GM19468 (cell line): ENCODE measurements at regions not wholly inside any gene's neighbourhood (a gene's known extent, or its start where the extent isn't known, plus 50 kb on each side); places are given as distances from the start of the nearest gene placed in this dataset.

Experiments
- ATAC-seq: cut with Tn5 transposase; IDR thresholded peaks from one replicate; pipeline ENCODE4 v1.9.1; 2021; ENCODE audit warnings: mild to moderate bottlenecking, moderate library complexity, moderate number of reproducible peaks; ENCODE audit not compliant: unreplicated experiment; ENCODE audit errors: extremely low read depth

DNA sequence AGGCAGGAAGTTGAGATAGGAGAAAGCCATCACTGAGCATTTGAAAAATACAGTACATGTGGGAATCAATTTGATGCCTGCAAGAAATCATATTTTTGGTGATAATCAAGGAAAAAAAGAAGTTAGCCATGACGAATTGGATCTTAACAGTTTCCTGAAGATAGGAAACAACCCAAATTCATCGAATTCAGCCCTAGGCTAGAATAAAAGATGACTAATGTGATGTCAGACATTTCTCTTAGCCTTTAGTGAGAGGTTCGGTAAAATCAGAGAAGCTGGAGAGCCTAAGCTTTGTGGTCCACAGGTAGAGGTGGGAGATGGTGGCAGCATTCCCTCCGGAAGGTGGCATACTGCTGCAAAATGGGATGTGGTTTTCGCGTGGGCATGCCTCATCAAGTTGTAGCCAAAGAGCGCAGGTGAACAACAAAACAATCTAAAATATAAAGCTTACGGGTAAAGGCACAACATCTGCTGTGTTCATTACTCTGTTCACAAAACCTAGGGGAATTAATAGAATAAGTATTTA lies 144.1 kb upstream of the ALCAM start:
- no peak for ATAC-seq

DNA sequence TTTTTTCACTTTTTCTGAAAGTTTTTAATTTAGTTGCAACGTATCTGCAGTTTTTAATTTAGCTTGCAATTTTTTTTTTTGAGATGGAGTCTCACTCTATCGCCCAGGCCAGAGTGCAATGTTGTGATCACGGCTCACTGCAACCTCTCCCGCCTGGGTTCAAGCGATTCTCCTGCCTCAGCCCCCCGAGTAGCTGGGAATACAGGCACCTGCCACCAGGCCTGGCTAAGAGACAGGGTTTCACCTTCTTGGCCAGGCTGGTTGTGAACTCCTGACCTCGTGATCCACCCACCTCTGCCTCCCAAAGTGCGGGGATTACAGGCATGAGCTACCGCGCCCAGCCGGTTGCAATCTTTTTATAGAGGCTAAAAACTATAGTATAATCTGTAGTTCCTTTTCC lies 142.9 kb upstream of the ALCAM start:
- no peak for ATAC-seq

DNA sequence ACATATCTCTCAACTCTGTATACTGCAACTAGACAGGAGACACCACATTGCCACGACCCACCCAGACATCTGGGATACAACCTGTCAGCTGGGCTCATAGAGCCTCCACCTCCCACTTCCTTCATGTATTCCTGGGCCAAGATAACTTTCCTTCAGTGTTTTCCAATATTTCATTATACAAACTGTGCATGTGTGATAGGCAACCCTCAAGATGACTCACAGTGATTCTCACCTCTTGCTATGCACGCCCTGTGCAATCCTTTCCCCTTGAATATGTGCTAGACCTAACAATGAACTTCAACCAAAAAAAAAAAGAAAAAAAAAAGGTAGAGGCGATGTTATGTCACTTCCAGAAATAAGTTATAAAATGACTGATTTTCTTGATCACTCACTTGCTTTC lies 138.0 kb upstream of the ALCAM start:
- no peak for ATAC-seq

DNA sequence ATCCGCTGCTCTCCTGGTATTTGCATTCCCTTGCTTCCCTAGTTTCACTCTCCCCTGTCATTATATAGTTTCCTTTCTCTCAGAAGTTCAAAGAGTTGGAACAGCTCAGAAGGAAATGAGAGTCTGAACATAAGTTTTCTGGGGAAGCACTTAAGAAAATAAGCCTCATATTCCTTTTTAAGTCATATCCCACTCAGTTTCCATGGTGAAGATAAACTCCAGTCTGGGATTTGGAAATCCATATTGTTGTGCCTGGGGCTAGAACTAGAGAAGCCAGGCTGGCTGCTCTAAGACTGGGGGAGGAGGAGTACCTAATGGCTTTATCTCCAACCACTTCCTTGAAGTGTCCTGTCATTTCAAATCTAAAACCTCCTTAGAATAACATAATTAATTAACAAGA lies 134.2 kb upstream of the ALCAM start:
- no peak for ATAC-seq

DNA sequence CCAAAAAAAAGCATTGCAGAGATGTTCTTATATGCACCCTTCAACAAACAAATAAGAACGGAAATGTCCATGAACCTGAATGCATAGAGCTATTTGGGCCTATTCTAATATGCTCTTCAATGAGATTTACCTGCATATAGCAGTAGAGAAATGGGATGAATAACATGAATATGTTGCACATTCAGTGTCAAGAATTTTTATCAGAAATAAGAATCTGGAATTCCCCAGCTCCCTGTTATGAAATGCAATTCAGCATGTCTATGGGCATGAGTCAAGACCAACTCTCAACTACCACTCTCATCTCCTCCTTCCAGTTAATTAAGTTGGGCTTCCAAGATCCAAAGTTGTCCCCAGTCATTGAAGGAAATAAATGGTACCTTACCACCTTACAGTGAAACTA lies 133.7 kb upstream of the ALCAM start:
- ATAC-seq = no peak

DNA sequence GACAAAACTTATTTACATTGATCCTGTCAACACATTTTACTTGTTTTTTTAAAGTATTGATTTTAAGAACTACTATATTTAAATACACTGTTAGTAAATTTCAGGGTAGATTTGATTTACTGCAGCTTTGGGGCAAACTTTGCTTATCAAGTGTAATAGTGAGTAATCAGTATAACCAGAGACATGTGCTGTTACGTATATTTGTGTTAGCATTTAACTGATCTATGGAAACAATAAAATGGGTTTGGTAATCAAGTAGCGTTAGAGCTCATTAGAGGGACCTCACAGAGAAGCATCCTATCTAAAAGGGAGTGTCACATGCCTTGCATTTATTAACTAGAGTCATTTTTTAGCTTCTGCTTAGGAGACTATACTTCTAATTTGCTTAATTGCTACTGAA lies 131.5 kb upstream of the ALCAM start:
- ATAC-seq = no peak

DNA sequence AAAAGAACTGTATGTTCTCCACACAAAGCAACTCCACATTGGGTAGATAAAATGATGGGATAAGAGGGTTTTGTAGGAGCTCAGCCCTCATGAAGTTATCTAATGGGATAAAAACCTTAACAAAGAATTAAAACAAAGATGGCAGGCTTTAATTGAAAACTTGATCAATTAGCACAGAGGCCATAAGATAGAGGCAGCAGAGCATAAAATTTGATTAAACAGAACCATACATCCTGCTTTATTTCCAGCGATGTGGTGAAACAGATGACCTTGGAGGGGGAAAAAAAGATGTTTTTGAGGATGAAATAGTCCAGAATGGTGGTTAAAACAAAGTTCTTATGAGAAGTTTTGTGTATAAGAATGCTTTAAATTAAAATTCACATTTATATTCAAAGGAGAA lies 130.9 kb upstream of the ALCAM start:
- no peak for ATAC-seq

DNA sequence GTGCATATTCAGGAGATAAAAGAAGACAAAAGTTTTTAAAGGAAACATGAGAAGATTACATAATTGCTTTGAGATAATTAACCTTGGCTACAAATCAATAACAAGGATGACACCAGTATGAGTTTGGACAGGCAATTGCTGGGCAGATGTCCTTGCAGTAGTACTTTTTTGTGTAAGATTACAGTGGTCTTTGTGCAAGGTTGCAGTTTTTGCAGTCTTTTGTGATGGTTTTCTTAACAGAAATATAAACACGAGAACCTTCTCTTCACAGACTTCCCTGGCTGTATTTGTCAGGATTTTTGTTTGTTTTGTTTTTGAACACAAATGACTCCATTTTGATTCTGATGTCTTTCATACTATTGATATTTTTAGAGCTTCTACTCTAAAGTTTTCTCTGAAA lies 128.3 kb upstream of the ALCAM start:
- no peak for ATAC-seq

DNA sequence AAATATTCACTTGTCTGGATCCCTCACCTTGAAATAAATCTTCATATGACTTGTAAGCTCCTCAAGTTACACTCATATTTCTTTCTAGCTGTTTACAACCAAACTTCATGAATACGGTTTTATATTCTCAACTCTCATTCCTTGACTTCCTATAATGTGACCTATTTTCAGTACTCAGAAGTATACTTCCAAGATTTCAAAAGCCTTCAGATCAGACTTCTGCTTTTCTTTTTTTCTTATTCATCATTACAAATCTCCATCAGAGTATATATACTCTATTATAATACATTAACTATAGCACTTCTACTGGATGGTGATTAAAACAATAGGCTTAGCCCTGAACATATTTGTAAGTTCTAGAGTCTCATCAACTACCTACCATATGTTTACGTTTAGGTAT lies 123.6 kb upstream of the ALCAM start:
- ATAC-seq = no peak

DNA sequence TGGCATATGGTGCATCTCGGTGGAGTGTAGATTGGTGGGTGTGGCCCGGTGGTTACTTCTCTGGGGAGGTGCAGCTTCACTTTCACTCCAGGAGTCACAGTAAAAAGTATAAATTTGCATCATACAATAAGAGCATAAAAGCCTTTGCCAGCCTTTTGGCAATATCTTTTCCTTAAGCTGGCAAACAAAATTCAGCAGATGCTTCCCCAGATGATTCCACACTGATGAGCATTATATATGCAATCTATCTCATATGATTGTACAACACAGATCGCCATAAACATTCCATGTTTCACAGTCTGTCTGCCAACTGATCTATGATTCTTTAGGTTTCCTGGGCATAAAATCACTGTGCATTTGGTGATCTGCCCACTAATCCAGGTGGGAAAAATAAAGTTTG lies 120.2 kb upstream of the ALCAM start:
- ATAC-seq = no peak

DNA sequence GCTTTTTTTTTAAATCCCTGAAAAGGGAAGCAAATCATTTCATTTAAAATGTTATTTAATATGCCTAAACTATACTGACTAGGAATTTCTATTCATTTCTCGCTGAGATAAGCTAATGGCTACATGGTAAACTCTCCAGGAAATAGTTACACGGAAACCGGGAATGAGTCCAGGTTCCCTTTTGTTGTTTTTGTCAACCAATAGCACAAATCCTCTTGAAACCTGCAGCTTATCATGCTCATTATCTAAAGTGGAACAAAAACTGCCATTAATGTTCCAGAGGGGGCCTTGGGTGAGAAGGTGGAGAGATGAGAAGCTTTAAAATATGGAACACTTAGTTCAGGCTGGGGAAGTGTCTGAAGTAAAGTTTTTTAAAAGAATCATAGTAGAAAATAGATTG lies 113.5 kb upstream of the ALCAM start:
- ATAC-seq = no peak

DNA sequence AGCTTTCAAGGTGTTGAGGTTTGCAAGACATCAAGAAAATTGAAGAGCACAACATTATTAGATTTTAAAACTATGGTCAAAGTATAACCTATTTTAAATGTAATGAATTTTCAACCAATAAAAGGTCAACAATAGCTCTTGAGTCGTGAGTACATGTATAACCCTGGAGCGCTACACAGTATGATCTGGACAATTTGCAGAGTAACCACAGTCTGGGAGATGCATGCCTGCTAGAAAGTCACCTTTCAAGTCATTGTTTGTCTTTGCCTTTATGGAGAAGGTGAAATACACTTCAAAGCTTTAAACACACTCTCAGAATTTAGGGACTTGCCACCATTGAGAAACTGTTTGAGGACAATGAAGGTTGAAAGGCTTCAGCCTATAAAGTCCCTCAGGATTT lies 112.6 kb upstream of the ALCAM start:
- ATAC-seq = no peak

DNA sequence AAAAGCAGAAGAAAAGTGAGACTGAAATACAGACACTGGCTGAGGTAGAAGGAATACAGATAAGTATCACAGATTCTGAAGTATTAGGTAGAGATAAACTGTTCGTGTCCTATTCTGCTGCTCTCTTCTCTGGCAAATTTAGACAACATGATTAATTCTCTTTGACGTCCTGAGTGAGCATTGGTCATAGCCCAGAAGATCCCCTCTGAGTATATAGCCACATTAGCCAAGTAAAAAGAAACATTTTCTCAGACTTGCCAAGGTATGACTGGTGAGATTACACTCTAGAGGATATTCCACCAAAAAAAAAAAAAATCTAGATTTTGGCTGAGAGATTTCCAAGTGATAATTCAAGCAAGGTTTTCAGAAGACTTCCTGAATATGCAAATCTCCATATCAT lies 111.4 kb upstream of the ALCAM start:
- ATAC-seq = no peak

DNA sequence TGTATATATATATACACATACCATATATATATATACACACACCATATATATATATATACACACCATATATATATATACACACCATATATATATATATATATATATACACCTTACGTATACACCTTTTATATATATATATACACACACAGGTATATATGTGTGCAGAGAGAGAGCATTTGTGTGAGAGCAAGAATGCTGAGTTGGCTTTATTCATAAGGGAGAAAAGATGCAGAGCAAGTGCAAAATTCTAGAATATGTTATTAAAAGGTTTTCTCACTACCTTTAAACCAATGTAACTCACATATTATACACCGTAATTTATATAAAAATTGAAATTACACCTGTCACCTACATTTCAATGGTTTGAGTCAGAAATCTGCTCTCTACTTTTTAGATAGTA lies 107.2 kb upstream of the ALCAM start:
- no peak for ATAC-seq

DNA sequence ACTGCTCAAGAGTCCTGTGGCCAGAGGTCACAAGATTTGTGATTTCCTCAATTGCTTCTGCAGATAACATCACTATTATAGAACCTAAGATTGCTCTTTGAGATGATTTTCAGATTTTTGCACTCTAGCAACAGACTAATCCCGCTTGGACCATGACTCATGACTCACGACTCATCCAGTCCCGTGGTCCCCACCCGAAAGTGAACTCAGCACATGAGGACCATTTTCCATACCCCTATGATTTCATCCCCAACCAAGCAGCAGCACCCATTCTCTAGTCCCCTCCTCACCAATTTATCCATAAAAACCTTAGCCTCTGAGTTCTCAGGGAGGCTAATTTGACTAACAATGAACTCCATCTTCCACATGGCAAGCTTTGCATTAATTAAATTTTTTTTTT lies 106.3 kb upstream of the ALCAM start:
- ATAC-seq = no peak

DNA sequence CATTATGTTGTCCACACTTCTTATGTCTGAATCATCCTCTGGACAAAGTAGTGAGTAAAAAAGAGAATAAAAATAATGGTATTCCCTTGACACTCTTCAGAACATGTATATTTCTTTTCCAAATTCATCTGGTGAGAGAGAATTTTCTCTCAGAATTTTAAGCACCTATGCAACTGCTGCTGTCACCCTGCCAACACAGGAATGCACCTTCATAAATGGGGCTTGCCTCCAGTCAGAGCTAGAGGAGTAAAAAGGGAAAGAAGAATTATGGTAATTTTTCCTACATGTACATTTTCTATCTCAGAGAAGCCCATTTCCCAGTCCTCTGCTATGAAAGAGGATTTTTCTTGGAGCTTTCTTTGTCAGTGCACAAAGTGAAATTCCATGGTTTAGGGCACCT lies 92.2 kb upstream of the ALCAM start:
- no peak for ATAC-seq

DNA sequence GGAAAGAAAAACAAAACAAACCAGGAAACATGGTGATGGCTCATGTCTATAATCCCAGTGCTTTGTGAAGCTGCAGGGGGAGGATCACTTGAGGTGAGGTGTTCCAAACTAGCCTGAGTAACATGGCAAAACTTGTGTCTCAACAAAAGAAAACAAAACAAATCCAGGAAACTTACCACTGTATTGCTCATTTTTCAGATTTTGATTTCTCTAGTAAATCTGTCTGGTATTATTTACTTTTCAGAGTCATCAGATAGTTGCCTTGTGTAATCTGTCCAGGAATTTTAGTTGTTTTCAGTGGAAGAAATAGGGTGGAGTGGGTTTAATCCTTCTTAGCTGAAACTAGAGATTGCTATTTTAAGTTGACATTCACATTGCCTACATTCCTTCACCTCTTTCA lies 91.8 kb upstream of the ALCAM start:
- ATAC-seq = no peak

DNA sequence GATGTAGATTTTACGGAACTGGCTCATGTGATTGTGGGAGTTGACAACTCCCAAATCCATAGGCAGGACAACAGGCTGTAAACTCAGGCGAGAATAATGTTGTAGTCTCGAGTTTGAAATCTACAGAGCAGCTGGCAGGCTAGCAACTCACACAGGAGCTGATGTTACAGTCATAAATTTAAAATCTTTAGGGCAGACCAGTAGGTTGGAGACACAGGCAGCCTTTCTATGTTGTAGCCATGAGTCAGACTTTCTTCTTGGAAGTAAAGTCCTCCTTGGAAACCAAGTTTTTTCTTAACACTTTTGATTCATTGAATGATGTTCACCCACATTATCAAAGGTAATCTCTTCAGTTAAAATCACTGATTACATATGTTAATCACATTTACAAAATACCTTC lies 89.1 kb upstream of the ALCAM start:
- ATAC-seq = no peak

DNA sequence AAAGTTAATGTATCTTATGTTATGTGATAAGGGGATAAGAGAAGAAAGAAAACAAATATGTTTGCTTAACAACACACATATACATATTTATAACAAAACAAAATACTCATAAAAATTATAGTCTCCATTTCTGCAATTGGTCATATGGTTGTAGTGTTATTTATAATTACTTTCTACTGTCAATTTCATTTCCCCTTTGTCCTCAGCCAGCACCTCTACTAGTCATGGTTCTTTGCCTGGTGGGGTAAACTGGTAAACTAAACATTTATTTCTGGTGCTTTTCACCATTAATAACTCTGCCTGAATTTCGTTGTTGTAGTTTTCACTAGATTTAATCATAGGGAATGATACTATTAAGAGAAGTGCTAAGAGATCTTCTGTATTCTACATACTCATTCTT lies 88.0 kb upstream of the ALCAM start:
- ATAC-seq = no peak

DNA sequence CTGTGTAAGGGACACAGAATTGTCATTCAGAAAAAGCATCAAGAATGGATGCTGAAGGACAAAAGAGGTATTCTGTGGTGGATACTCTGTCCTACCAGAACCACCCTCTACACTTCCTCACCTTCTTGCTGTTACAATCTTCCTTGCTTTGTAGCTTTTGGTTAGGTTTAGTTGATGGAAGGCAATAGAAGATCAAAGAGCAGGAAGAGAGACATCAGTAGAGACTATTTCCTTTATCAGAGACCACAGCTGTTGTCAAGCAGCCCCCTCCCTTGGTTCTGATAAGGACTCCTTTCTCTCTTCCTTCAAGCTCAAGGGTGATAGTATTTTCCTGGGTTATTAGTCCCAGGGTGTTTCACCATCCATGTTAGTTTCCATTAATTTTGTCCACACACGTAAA lies 84.7 kb upstream of the ALCAM start:
- ATAC-seq = no peak

DNA sequence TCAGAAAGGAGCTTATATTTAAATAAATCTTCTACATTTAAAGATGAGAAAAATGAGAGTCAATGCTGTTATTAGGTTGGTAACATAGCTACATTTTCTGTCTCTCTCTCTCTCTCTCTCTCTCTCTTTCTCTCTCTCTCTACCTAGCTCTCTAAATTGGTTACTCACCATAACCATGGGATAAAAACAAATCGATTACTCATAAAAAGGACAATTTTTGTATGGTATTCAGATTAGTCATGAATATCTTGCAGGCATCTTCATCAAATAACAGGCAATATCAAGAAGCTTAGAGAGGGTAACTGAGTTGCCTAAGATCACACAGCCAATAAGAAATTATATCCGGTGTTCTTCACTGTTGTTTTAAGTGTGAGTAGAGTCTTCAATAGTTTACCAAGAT lies 81.8 kb upstream of the ALCAM start:
- ATAC-seq = no peak

DNA sequence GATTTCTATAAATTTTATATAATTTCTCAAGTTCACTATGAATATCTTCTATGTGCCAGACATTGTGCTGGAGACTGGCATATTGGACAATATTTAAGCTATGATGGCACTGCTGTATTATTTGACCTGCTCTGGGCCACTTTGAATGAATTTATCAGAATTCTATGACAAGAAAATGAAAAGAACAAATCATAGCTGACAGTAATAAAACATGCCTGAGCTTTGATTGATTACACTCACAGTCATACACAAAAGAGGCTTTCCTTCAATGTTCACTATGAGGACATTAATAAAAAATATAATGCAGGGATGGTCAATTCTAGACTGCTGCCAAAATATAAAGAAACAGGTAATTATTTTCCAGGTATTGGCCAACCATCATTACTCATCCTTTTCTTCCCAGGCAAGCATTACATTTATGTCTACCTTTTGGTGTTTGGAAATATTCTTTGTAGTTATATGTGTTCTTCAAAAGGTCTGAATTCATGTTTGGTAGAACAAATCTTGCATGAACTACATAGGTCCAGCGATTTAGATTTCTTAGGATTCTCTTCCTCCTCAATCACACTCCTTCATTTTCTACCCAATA lies 81.0 kb upstream of the ALCAM start:
- ATAC-seq = no peak

DNA sequence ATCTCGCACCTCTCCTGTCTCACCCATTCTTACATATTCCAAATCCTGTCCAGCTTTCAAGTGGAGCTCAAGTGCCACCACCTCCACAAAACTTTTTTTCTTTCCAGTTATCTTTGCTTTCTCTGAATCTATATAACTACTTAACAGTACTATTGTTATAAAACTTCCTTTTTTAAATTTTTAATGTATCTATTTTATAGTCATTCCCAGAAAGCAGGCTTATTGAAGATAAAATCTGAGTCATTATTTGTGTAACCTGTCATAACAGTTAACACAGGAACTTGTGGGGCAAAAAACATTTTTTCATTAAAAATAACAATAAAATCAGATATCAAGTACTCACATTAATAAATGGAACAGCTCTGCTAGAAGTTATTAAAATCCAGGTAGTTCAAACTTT lies 73.3 kb upstream of the ALCAM start:
- ATAC-seq = no peak
